GM18858 (cell line): ENCODE measurements at regions not wholly inside any gene's neighbourhood (a gene's known extent, or its start where the extent isn't known, plus 50 kb on each side); places are given as distances from the start of the nearest gene placed in this dataset.

Experiments
- ATAC-seq: cut with Tn5 transposase; IDR thresholded peaks from one replicate; pipeline ENCODE4 v1.9.1; 2021; ENCODE audit not compliant: unreplicated experiment

- no peak for ATAC-seq
Observed at GRCh38 chr1:199033661-199034060, 394.8 kb downstream of the PTPRC start.

GRCh38 chr1:199038156-199038555 is 399.3 kb downstream of the PTPRC start:
- ATAC-seq: no peak

GRCh38 chr1:199040076-199040905 is 401.5 kb downstream of the PTPRC start:
- no peak for ATAC-seq

GRCh38 chr1:199041173-199041914 is 402.5 kb downstream of the PTPRC start:
- ATAC-seq: peak; percentile 99

- no peak for ATAC-seq
Observed at GRCh38 chr1:199042193-199042592, 403.4 kb downstream of the PTPRC start.

- ATAC-seq: no peak
Observed at GRCh38 chr1:199044191-199044590, 405.4 kb downstream of the PTPRC start.

GRCh38 chr1:199046618-199047017 is 407.8 kb downstream of the PTPRC start:
- ATAC-seq: no peak

- ATAC-seq: no peak
Observed at GRCh38 chr1:199054694-199055093, 415.9 kb downstream of the PTPRC start.

GRCh38 chr1:199057322-199057721 is 418.5 kb downstream of the PTPRC start:
- no peak for ATAC-seq

GRCh38 chr1:199058281-199058680 is 419.4 kb downstream of the PTPRC start:
- ATAC-seq: no peak

GRCh38 chr1:199064971-199065370 is 426.1 kb downstream of the PTPRC start:
- no peak for ATAC-seq

- peak; percentile 97 for ATAC-seq
Observed at GRCh38 chr1:199067483-199067882, 428.6 kb downstream of the PTPRC start.

GRCh38 chr1:199071080-199071479 is 432.2 kb downstream of the PTPRC start:
- no peak for ATAC-seq

- no peak for ATAC-seq
Observed at GRCh38 chr1:199073166-199073565, 434.3 kb downstream of the PTPRC start.

- no peak for ATAC-seq
Observed at GRCh38 chr1:199075792-199076191, 437.0 kb downstream of the PTPRC start.

- ATAC-seq: no peak
Observed at GRCh38 chr1:199079994-199080393, 441.2 kb downstream of the PTPRC start.

- ATAC-seq: peak; percentile 77
Observed at GRCh38 chr1:199081739-199082138, 442.9 kb downstream of the PTPRC start.

GRCh38 chr1:199082778-199083389 is 444.0 kb downstream of the PTPRC start:
- no peak for ATAC-seq

GRCh38 chr1:199083680-199084079 is 444.8 kb downstream of the PTPRC start:
- ATAC-seq: no peak

- ATAC-seq: no peak
Observed at GRCh38 chr1:199084293-199084692, 445.5 kb downstream of the PTPRC start.

GRCh38 chr1:199085903-199086302 is 447.1 kb downstream of the PTPRC start:
- ATAC-seq: no peak

GRCh38 chr1:199087144-199087543 is 448.3 kb downstream of the PTPRC start:
- ATAC-seq: no peak
